Cardiac fibroblast (primary cell): ENCODE measurements at regions not wholly inside any gene's neighbourhood (a gene's known extent, or its start where the extent isn't known, plus 50 kb on each side); places are given as distances from the start of the nearest gene placed in this dataset.

ENCODE experiments used
- DNase-seq, 2 donors: peaks; one replicate each; pipeline versions ENCODE4 v3.0.0 to v3.0.0-alpha.2; 2010; ENCODE audit warnings: low read depth in 2 of 2
- H3K4me3 ChIP-seq, 2 donors: replicated peaks in 1 of 2; 1 replicate in 1 of 2; 2 replicates in 1 of 2; pipeline ENCODE4 v1.5.1; 2011; ENCODE audit warnings: low read depth in 2 of 2, low read length in 2 of 2, mild to moderate bottlenecking in 2 of 2, moderate library complexity in 1 of 2
- TF ChIP-seq, protein P1 (sequence below): IDR thresholded peaks from one replicate; pipeline ENCODE4 v1.5.1; 2011; ENCODE audit warnings: low read depth, mild to moderate bottlenecking, low read length, inconsistent platforms

DNA sequence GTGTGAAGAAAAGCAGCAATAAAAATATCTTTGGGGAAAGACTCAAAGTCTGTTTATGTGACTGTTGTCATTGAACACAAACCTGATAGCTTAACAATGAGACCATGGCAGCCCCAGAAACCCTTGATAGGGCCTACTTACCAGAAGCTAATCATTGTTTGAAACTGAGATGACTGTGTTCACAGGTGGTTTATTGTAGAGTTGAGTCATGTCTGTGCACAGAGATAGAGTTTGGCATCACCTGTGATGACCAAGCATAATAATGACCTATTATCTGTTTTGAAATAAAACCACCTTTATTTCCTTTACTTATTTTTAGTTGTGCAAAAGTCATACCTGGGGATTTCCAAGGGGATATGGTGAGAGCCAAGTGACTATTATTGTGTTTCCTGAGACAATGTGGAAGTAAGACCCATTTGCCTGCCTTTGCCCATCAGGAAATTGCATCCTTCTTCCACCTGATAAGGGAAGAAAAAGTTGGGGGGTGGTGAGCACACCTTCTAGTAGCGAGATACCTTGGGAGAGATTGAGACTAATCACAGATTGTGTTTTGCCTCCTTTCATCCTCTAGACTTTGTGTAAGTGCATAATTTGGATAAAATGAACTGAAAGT, 456.9 kb upstream of the JAG1 start:
- TF ChIP-seq, protein P1, sequence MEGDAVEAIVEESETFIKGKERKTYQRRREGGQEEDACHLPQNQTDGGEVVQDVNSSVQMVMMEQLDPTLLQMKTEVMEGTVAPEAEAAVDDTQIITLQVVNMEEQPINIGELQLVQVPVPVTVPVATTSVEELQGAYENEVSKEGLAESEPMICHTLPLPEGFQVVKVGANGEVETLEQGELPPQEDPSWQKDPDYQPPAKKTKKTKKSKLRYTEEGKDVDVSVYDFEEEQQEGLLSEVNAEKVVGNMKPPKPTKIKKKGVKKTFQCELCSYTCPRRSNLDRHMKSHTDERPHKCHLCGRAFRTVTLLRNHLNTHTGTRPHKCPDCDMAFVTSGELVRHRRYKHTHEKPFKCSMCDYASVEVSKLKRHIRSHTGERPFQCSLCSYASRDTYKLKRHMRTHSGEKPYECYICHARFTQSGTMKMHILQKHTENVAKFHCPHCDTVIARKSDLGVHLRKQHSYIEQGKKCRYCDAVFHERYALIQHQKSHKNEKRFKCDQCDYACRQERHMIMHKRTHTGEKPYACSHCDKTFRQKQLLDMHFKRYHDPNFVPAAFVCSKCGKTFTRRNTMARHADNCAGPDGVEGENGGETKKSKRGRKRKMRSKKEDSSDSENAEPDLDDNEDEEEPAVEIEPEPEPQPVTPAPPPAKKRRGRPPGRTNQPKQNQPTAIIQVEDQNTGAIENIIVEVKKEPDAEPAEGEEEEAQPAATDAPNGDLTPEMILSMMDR = no peak
- DNase-seq = no peak

DNA sequence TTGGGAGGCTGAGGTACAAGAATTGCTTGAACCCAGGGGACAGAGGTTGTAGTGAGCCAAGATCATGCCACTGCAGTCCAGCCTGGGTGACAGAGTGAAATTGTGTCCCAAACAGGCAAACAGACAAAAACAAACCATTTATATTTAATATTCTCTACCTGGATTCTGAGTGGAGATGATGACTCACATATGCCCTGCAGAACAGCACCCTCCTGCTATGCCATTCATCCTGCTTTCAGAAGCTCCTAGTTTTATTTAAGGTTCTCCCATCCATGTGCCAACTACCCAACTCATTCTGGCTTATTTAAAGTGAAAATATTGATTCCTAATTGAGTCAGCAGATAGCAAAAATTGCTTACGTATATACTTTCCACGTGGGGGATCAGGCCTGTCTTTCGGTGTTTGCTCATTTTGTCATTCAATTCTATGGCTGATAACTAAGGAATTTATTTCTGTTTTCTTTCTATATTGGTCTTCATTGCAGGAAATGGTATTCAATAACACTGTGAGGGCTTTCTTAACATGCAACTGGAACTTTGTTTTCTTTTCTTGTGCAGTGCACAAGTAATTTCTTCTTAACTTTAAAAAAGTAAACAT, 459.1 kb upstream of the JAG1 start:
- no peak overlapping the region for H3K4me3 ChIP-seq
- DNase-seq = no peak
- TF ChIP-seq, protein P1 = no peak

More for the DNA sequence above, 456.9 kb upstream of the JAG1 start:
- H3K4me3 ChIP-seq = no peak overlapping the region

DNA sequence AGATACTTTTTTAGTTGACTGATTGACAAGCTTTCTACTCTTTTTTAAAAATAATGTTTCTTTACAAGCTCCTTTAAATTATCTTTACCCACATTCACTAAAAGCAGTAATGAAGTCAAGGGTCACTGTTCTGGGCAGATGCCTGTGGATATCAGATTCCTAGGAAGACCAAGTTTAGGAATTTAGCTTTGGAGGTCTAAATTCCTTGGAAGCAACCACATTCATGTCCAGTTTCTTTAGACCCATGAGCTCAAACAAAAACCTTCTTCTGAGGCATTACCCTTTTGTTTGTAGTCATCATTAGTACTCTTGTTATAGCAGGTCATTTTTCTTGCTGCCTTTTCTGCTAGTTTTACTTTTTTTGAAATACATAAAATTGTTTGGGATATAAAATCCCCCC, 462.9 kb upstream of the JAG1 start:
- TF ChIP-seq, protein P1 = no peak
- H3K4me3 ChIP-seq = no peak overlapping the region
- no peak for DNase-seq

DNA sequence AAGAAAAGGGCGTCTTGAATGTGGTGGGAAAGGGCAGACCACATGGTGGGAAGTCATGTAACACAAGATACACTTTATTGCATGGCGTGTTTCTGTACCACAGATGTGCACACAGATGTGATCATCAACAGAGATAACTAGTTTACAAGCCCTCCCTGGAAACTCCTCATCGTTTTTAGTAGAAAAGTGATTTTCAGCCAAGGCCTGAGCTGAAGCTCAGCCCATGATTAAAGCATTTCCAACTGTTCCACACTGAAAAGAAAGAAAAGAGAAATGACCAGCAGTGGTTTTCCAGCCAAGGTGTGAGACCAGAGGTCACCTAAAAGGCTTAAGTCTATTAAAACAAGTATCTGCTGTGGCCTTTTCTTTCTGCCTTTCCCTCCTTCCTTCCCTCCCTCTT, 463.9 kb upstream of the JAG1 start:
- TF ChIP-seq, protein P1 = no peak
- no peak for DNase-seq
- H3K4me3 ChIP-seq = no peak overlapping the region

DNA sequence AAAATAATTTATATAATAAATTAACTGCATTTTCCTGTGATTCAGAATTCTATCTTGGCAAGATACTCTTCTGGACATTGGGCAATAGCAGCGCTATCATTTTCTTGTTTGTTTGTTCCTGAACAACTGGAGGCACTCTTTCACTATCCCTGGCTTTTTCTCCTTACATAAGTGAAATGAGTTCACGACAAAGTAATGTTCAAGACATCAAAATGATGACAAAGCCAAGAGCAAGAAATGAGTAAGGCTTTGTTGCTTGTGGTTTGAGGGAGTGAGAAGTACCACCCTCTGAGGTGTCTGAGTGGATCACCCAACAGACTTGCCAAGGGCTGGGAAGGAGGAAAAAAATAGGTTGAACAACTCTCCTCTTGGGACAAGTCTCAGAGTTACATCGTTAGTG, 466.6 kb upstream of the JAG1 start:
- TF ChIP-seq, protein P1 = no peak
- peak; percentile 91 to 97 for DNase-seq
- no peak overlapping the region for H3K4me3 ChIP-seq

DNA sequence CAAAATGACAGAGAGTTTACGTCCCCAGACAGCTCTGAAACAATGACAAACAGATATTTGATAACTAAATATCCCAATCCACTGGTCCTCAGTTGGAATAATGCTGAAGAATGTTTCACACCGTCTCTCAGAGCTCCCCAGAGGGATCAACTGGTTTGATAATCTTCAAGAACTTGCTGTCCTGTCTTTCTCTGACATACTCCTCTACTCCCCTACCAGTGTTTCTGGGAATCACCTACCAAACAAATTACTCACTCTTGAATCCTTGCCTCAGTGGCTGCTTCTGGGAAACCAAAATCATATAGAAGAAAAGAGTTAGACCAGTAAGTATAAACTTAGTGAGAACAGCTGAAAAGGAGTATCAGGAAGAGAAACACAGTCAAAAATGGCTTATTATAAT, 469.7 kb upstream of the JAG1 start:
- H3K4me3 ChIP-seq = no peak overlapping the region
- TF ChIP-seq, protein P1 = no peak
- DNase-seq = peak; percentile 27 to 65
